ENCODE measurements at regions not wholly inside any gene's neighbourhood (a gene's known extent, or its start where the extent isn't known, plus 50 kb on each side); places are given as distances from the start of the nearest gene placed in this dataset.

DNA sequence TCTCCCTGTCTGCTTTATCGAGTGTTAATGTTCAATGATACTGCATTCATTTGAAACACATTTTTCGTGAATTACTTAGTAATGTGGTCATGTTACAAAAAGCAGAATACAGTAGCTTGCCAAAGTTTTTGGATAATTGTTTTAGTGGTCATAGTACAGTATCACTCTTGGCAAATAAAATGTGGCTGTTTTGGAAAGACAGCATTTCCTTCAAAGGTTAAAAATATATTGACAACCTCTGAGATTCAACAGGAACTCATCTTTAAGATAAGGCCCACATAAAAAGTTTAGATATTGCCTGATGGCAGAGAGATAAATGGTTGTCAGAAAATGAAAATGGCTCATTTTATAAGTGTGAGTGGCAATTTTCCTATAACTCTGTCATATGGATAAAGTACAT is 297.7 kb upstream of the MAN1A1 start:
- DNase-seq (ENCODE audit: low spot score): no peak

DNA sequence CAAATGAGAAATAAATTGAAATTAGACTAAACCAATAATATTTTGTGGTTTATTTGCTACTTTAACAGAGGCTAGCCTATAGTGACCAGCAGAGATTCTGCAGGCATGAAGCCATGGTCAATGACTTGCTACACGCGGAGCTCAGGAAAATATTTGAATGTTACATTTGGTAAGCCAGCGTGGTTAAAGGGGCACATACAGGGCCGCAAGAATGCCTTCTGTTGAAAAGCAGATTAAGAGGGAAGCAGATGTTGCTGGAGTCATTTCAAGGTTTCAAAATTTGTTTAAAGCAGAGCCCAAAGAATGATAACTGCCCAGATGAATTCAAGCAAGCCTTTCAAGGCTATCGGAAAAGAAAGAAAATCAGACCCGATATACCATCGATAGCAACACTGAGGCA is 294.3 kb upstream of the MAN1A1 start:
- no peak for DNase-seq (ENCODE audit: low spot score)

DNA sequence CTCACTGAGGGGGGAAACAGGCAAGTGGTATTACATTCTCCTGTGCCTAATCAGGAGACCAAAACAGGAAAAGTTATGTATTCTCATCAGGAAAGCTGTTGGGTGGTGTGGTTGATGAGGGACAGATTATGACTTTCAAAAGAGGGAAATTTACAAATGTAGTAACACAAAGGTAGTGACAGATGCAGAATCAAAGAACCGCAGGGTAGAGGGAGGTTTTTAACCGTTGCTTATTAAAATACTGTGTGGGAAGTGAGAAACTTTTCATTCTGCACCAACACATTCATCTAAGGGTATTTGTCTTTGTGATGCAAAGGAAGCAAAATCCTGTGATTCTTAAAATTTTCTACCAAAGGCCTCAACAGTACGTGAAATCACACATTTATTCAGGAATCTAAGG is 288.2 kb upstream of the MAN1A1 start:
- no peak for DNase-seq (ENCODE audit: low spot score)

DNA sequence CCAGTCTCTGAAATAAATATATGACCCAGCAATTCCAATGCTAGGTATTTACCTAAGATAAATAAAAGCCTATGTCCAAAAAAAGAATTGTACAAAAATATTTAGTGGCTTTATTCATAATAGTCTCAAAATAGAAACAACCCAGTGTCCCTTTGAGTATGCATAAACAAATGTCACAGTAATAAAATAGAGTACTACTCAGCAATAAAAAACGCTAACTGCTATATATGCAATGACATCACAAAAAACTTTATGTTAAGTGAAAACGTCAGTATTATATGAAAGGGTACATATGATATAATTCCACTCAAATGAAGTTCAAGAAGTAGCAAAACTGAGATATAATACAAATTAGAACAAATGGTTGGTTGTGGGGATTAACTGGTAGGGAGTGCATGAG is 286.5 kb upstream of the MAN1A1 start:
- no peak for DNase-seq (ENCODE audit: low spot score)

DNA sequence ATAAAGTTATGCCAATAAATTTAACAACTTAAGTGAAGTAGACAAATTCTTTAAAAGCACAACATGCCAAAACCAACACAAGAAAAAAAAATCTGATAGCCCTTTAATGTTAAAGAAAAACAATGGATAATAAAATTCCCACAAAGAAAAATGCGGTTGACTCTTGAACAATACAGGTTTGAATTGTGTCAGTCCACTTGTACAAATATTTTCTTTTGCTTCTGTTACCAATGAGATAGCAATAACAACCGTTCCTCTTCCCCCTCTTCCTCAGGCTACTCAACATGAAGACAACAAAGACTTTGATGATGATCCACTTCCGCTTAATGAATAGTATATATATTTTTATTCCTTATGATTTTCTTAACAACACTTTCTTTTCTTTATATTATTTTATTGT is 283.9 kb upstream of the MAN1A1 start:
- DNase-seq (ENCODE audit: low spot score): no peak

DNA sequence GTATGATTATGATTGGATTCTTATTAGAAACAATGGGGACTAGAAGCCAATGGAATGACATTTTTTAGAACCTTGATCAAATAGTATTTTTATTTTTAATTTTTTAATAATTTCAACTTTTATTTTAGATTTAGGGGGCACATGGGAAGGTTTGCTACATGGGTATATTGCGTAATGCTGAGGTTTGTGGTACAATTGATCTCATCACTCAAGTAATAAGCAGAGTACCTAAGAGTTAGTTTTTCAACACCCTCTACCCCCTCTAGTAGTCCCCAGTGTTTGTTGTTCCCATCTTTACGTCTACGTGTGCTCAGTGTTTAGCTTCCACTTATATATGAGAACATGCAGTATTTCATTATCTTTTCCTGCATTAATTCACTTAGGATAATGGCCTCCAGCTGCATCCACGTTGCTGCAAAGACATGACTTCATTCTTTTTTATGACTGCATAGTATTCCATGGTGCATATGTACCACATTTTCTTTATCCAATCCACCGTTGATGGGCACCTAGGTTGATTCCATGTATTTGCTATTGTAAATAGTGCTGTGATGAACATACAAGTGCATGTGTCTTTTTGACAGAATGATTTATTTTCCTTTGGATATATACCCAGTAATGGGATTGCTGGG is 281.1 kb upstream of the MAN1A1 start:
- DNase-seq (ENCODE audit: low spot score): no peak

DNA sequence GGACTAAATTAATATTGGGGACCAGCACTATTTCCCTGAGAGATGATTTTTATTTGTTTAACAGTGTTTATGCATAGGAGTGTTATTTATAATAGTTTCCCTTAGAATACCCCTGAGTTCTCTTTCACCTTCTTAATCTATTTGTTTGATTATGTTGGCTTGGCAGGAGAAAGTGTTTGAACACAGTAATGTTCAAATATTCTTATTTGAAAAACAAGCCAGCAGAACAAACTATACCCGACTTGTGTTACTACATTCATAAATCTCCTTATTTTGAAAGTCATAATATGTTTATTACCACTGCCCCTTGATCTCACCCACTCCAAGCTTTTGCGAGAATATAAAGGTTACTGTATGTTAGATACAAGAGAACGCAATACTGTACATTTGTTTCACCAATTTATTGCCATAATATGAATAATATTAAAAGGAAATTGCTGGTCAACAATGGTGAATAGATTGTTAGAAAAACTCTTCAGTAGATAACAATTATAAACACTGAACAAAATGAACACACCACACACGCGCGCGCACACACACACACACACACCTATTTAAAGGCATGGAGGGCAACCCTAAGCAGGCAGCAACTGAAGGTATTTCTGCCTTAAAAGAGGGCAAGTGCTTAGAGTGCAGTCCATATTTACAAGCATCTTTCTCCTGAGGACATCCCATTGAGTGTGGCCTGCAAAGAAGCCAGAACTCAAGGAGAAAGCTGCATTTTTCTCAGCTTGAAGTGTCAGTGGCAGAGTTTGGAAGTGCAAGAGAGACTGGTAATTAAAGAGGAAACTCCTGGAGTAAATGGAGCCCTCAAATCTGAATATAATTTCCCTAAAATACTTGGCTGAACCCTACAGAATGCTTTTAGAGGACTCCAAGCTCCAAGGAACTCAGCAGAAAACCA is 279.4 kb upstream of the MAN1A1 start:
- DNase-seq (ENCODE audit: low spot score): no peak

DNA sequence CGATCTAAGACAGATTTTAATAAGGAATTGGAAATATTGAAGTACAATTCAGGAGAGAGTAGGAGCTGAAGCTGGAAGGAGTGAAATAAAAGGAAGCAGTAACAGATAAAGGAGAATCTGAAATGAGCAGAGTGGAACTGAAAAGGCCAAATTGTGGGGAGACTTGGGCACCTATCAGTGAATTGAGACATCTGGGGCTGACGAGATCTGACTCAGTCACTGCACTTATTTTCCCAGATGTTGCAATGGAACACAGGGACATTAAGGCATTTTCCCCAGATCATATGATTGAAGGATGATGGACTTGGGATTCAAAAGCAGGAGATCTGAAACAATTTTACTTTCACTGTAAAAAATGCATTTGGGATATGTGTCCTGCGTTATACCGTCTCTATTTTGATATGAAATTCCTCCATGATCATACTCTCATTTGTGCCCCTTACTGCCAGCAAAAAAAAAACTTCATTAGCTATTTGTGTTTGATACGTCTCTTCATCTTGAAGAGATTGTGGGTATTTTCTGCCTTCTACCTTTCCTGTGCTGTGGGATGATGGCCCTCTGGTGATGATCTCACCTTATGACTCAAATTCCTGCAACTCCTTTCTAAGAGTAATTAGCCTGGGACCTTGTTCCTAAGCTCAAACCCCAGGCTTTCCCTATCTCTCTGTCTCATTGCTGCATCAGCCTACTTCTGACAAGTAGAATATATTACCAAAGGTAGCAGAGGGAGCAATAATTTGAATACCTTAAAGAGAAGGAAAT is 278.5 kb upstream of the MAN1A1 start:
- peak; percentile 27 for DNase-seq (ENCODE audit: low spot score)

DNA sequence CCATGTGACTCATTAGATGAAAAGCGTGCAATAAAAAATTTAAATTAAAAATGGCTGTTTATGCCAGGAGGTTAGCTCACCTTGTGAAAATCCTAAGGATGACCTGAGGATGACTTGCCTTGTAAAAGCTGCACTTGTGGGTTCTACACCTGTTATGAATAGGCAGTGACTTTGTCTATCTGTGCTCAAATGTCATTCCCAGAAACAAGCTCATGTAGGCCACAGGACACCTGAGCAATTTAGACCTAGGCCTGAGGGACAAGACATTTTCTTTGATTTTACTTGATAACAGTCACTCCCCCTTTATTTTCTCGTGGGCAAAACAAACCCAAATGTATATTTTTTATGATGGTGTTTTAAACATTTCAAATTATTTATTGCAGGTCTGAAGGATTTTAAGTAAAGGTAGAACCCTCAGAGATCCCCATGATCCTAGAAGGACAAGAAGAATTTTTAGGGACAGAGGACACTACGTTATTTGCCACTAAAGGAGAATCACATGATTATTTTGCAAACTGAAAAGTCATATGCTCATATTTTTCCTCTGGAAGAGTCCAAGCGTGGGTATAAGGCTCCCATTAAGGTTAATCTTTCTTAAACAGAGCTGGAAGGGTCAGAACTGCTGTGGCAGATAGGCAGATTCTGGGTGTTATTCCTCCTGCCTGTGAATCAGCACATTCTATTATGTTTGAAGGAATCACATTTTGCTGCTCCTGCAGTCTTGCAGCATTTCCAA is 277.5 kb upstream of the MAN1A1 start:
- no peak for DNase-seq (ENCODE audit: low spot score)

DNA sequence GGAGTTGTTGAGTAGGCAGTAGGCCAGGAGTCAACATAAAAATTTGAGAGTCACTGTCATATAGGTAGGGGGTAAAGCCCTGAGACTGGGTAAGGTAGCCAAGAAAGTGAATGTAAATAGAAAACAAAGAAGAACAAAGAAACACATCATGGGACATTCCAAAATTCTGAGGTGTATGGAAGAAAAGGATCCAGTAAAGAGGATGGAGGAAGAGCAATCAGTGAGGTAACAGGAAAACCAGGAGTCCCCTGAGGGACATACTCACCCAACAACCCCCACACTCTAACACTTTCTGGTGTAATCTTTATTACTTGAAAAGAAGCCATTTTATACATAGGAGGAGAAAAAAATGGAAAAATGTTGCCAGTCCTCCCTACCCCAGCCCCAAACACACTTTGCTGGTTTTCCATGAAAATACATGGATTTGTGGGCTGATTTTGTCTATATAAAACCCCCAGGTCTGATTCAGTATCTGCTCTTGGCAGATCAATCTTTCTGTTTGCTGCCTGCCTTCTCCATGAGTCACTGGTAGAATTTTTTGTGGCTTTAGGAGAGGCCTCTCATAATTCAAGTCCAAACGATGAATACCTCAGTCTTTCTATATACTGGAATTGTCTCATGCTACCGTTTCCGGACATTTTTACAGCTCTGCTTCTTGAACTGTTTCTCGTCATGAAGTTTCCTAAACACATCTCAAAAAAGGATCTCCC is 271.4 kb upstream of the MAN1A1 start:
- DNase-seq (ENCODE audit: low spot score): peak; percentile 24

DNA sequence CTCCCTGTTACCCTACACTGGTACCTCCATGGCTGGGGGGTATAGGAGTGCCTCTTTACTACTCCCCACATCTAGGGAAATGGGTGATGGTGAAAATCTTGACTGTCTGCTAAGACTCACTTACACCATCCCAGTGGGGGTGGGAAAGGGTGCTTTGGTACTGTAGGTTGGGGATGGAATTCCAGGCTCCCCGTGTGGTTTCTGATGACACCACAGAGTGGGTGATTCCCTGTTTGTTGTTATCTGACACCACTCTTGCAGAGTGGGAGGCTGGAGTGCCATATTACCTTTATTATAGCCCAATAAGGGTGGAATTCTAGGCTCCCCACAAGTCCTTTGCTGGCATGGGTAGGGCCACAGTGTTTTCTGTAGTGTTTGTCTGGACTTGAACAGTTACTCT is 264.6 kb upstream of the MAN1A1 start:
- DNase-seq (ENCODE audit: low spot score): no peak

DNA sequence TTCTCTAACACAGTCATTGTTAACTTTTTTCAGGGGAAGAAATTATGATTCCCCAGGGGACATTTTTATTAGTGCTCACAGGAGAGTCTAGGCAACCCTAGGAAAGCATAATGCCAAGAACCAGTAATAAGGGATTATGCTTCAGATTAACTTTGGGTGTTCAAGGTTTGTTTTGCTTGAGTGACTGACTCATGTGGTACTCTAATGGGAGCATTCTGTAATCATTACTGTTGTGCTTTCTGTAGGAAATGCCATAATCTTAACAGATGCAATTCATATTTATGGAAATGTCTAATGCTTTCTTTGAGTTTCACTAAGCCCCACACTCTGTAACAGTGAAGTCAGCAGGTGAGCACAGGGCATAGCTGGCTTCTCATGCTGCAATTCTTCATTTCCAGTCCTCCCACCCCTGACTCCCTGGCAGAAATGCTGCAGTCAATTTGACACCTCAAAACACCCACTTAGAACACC is 263.4 kb upstream of the MAN1A1 start:
- no peak for DNase-seq (ENCODE audit: low spot score)

DNA sequence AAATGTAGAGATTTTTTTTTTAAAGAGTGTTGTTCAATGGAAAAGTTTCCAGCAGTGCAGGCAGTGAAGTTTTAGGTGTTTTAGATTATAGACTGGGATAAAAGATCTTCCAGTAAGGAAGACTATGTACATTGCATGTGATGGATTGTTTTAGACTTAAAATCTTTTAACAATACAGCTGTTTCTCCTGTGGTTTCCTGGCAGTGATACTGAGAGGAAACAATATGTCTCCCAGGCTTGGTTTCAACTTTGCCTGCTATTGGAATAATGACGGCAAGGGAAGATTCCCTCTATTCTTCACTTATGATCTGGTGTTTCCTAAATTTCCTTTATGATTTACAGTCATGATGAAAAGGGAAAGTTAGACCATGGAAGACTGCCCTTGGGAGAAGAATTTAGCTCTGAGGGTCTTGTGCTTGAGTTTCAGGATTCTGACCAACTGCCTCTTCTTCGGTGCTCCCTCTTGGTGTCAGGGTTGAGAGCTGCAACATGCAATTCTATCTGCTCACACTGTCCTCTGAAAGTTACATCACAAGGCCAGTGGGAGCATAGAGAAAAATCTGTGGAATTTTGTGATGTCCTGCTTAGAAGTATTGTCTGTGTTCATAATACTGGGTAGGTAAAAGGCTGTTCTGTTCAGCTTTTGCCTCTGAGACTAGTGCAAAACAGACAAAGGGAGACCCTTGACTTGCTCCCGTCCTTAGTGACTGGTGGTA is 262.8 kb upstream of the MAN1A1 start:
- DNase-seq (ENCODE audit: low spot score): no peak

DNA sequence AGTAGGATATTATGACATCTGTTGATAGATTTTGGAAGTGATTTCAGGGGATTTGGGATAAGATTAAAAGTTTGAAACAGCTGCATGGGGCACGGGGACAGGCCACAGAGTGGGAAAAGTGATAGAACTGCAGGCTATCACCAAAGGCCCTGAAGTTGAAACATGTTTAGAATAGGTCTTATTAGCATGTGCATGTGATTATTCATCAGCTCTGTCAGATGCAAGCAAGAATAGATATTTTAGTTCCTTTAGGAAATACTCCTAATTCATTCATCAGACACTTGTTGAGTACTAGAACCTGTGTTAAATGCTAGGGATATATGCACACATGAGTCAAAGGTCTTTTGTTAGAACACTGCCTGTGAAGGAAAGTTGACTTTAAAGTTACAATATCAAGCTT is 261.2 kb upstream of the MAN1A1 start:
- DNase-seq (ENCODE audit: low spot score): no peak

DNA sequence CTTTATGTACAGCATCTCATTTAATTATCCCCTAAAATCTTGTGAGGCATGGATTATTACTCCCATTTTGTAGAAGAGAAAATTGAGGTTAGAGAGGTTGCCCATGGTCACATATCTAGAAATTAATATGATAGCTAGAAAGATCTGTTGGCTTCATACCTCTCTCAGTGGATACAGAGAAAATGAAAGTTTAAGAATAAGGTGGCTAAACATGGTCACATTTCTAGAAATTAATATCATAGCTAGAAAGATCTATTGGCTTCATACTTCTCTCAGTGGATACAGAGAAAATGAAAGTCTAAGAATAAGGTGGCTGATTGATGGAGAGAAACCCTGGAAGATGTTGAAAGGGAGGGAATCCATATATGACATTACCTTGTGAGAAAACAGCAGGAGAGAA is 260.7 kb upstream of the MAN1A1 start:
- no peak for DNase-seq (ENCODE audit: low spot score)

DNA sequence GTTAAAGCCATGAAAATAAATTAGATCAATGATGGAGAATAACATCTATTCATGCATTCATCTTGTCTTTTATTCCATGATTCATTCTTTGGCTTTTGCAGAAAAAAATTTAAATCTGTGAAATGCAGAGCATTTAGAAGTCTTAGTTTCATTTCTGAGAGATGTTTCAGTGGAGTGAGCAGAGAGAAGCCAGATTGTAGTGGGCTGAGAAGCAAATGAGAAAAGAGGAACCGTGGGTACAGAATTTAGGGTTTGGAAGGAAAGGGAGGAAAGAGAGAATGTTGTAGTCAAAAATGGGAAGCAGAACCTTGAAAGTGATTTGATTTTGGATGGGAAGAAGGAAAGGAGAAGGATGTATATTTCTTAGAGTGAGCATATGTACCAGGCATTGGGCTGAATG is 260.3 kb upstream of the MAN1A1 start:
- no peak for DNase-seq (ENCODE audit: low spot score)

DNA sequence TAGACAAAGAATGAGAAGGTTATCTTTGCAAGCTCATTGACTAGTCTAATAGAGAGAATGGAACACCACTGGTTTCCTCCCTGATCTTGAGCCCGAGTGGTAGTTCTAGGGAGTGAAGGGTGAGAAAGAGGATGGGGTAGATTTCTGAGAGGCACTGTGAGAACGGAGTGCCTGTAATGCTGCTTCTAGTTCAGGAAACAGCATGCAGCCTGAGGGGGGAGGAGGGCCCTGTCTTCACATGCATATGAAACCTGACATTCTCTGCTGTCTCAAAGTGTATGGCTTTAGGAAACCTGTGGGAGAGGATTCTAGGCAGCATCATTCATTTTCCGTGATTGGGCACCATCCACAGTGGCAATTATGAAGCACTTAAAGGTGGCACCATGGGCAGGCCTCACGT is 259.4 kb upstream of the MAN1A1 start:
- no peak for DNase-seq (ENCODE audit: low spot score)

DNA sequence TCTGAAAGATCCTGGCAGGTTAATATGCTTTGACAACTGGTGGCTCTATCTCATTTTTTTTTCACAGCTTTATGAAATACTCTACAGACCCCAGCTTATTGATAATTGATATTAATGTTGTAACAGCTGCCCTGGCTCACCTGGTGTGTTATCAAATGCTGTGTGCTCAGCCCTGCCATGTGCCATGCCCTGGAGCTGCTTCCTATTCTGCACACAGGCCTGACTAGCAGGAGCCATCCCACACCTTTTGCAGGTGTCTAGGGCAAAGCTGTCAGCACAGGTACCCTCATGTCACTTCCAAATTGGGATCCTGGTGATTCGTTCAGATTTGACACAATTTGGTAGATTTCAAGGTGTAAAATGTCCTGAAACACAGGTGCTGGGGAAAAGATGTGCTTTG is 254.6 kb upstream of the MAN1A1 start:
- DNase-seq (ENCODE audit: low spot score): no peak

DNA sequence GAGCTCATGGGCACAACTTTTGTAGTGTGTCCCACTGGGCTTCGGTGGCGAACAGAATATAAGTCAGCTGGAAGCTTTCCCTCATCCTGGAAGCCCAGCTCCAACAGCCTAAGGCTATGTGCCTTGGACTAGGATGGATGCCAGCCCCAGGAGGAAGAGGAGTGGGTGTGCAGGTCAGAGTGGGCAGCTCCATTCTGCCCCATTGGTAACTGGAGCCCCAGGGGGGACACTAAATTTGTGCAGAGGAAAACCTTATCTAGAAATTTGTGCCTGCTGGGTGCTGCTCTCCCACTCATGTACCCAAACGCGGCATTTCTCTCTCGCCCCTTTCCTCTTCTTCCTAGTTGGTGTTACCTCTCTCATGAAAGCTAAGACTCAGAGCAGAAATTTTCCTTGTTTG is 253.9 kb upstream of the MAN1A1 start:
- no peak for DNase-seq (ENCODE audit: low spot score)

DNA sequence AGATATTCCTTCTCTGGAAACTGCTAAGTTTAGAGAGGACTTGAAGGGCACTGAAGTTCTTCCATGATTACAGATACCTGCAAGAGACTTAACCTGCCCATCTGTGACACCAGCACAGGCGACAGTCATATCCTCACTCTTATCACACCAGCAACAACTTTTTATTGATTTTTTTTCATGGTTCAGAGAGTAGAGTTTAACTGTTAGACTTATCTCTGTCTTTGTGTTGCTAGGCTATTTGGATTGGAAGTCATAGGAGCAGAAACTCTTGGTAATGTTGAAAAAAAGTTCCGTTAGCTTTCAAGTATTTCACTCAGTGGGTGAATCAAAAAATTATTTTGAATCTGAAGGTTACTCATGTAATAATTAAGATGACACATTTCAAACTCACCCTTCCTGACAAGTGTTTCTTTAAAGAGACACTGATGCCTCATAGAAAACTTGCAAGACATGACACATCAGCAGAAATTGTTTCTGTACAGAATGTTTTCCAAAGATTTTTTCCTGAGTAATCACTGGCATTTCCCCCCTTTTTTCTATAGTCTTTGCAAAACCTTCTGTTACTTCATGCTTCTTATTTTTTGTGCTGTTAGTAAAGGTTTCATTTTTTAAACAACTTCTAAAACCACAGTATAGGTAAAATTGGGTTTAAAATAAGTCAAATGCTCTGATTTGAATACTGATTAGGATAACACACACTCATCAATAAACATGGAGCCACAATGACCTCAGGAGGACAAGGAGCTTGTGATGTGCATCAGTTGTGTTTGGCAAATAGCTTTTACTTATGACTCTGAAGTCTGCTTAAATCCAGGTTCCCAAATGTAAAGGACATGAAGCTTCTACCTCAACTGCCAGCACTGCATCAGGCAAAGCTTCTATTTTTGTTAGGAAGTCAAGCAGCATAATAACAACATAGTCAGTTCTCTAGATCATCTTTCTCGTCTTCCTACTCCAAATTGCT is 252.9 kb upstream of the MAN1A1 start:
- no peak for DNase-seq (ENCODE audit: low spot score)

All from LoVo (cell line).